OCI-LY1 (cell line): ENCODE measurements at regions not wholly inside any gene's neighbourhood (a gene's known extent, or its start where the extent isn't known, plus 50 kb on each side); places are given as distances from the start of the nearest gene placed in this dataset.

Experiments used
- EZH2 ChIP-seq: fragments of 200-600 bp; sonication (generic), shearing (Covaris generic); IDR thresholded peaks from 2 replicates; pipeline ENCODE4 v1.8.0; 2017; ENCODE audit warnings: borderline replicate concordance, mixed run types, mild to moderate bottlenecking, antibody characterized with exemption, low read length, moderate library complexity, mixed read lengths
- TF ChIP-seq, protein P1 (sequence below): fragments of 200-600 bp; sonication (generic), shearing (Covaris generic); IDR thresholded peaks from 2 replicates; pipeline ENCODE4 v1.5.1; 2017; ENCODE audit warnings: mild to moderate bottlenecking, antibody characterized with exemption, low read length, moderate library complexity, mixed read lengths

DNA sequence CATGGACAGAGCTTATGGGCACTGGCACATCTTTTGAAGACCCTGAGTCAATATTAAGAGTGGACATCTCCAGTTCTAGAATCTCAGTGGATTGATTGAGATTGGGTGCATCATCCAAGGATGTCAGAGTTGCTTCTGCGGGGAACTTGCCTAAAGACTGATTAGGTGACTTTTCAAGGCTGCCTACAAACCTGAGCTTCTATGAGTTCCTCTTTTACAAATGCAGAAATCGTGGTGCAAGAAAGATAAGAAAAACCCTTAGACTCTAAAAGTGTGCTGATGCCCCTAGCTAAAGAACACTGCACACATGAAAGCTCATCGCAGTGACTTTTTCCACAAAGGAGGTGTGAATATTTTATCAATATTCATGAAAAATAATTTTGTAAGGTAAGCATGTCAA, 86.8 kb upstream of the NEDD4L start:
- TF ChIP-seq, protein P1, sequence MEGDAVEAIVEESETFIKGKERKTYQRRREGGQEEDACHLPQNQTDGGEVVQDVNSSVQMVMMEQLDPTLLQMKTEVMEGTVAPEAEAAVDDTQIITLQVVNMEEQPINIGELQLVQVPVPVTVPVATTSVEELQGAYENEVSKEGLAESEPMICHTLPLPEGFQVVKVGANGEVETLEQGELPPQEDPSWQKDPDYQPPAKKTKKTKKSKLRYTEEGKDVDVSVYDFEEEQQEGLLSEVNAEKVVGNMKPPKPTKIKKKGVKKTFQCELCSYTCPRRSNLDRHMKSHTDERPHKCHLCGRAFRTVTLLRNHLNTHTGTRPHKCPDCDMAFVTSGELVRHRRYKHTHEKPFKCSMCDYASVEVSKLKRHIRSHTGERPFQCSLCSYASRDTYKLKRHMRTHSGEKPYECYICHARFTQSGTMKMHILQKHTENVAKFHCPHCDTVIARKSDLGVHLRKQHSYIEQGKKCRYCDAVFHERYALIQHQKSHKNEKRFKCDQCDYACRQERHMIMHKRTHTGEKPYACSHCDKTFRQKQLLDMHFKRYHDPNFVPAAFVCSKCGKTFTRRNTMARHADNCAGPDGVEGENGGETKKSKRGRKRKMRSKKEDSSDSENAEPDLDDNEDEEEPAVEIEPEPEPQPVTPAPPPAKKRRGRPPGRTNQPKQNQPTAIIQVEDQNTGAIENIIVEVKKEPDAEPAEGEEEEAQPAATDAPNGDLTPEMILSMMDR: no peak
- TF ChIP-seq EZH2: no peak
